HEK293 (cell line): ENCODE measurements at regions not wholly inside any gene's neighbourhood (a gene's known extent, or its start where the extent isn't known, plus 50 kb on each side); places are given as distances from the start of the nearest gene placed in this dataset.

Experiments
- CTCF ChIA-PET: fragments of 350-600 bp; formaldehyde crosslinking; extraction: SDS; loops from one replicate; lab custom pipeline; 2021; ENCODE audit warnings: antibody characterized with exemption; lab: Yijun Ruan, JAX
- POLR2A ChIA-PET: fragments of 300-600 bp; formaldehyde crosslinking; extraction: SDS; loops from one replicate; lab custom pipeline; 2020; ENCODE audit warnings: antibody characterized with exemption, inconsistent platforms; lab: Yijun Ruan, JAX
- H3K27ac ChIP-seq: fragments of 200-500 bp; sonication (Bioruptor generic); 2 replicates; pipeline ENCODE4 v1.5.1; 2014; ENCODE audit warnings: low read depth, low read length, control low read depth, inconsistent platforms; ENCODE audit errors: extremely low read depth
- H3K36me3 ChIP-seq, 2 experiments: fragments of 200-500 bp in 1 of 2; sonication (Bioruptor generic) in 1 of 2; 1 replicate in 1 of 2; 2 replicates in 1 of 2; pipeline ENCODE4 v1.5.1; 2014 to 2017; ENCODE audit warnings: inconsistent platforms in 2 of 2, low read length in 2 of 2; ENCODE audit not compliant: control insufficient read depth in 2 of 2, insufficient read depth in 1 of 2
- H3K4me1 ChIP-seq: fragments of 200-500 bp; sonication (Bioruptor generic); 2 replicates; pipeline ENCODE4 v1.5.1; 2014; ENCODE audit warnings: mild to moderate bottlenecking, low read length, inconsistent platforms; ENCODE audit not compliant: control insufficient read depth, insufficient read depth
- H3K4me3 ChIP-seq: 2 replicates; pipeline ENCODE4 v1.5.1; 2011; ENCODE audit warnings: low read depth, mild to moderate bottlenecking, control low read depth, low read length, moderate library complexity
- H3K9me3 ChIP-seq: fragments of 200-500 bp; sonication (Bioruptor generic); 2 replicates; pipeline ENCODE4 v1.5.1; 2014; ENCODE audit warnings: low read depth, low read length, inconsistent platforms; ENCODE audit not compliant: control insufficient read depth, insufficient read depth
- ATF2 ChIP-seq: fragments of 450-650 bp; formaldehyde crosslinking; IDR thresholded peaks from 2 replicates; pipeline ENCODE4 v1.5.1; 2016; ENCODE audit warnings: missing biosample characterization, missing genetic modification characterization, low read depth
- GLIS2 ChIP-seq: fragments of 450-650 bp; formaldehyde crosslinking; IDR thresholded peaks from 2 replicates; pipeline ENCODE4 v1.5.1; 2016; ENCODE audit warnings: missing biosample characterization, missing genetic modification characterization
- HIC1 ChIP-seq: fragments of 450-650 bp; formaldehyde crosslinking; IDR thresholded peaks from 2 replicates; pipeline ENCODE4 v1.5.1; 2016; ENCODE audit warnings: missing biosample characterization, missing genetic modification characterization
- HOXC10 ChIP-seq: sonication (generic); formaldehyde crosslinking; IDR thresholded peaks from 2 replicates; pipeline ENCODE4 v1.8.1; 2023; ENCODE audit warnings: mild to moderate bottlenecking, missing genetic modification reagents
- PBX3 ChIP-seq: sonication (generic); formaldehyde crosslinking; IDR thresholded peaks from 2 replicates; pipeline ENCODE4 v1.8.1; 2022; ENCODE audit warnings: mild to moderate bottlenecking, moderate library complexity, missing genetic modification reagents
- YY1 ChIP-seq: fragments of 450-650 bp; formaldehyde crosslinking; IDR thresholded peaks from 2 replicates; pipeline ENCODE4 v1.5.1; 2018; ENCODE audit warnings: missing biosample characterization, missing genetic modification characterization
- ZBTB20 ChIP-seq: fragments of 450-650 bp; formaldehyde crosslinking; IDR thresholded peaks from 2 replicates; pipeline ENCODE4 v1.5.1; 2016; ENCODE audit warnings: missing biosample characterization, missing genetic modification characterization
- ZBTB6 ChIP-seq: fragments of 450-650 bp; formaldehyde crosslinking; IDR thresholded peaks from 2 replicates; pipeline ENCODE4 v1.5.1; 2017; ENCODE audit warnings: missing biosample characterization, missing genetic modification characterization
- ZNF121 ChIP-seq: fragments of 450-650 bp; formaldehyde crosslinking; IDR thresholded peaks from 2 replicates; pipeline ENCODE4 v1.5.1; 2016; ENCODE audit warnings: missing biosample characterization, missing genetic modification characterization
- ZNF202 ChIP-seq: fragments of 450-650 bp; formaldehyde crosslinking; IDR thresholded peaks from 2 replicates; pipeline ENCODE4 v1.5.1; 2016; ENCODE audit warnings: missing biosample characterization, missing genetic modification characterization, borderline replicate concordance
- ZNF239 ChIP-seq: fragments of 450-650 bp; formaldehyde crosslinking; IDR thresholded peaks from 2 replicates; pipeline ENCODE4 v1.5.1; 2016; ENCODE audit warnings: missing biosample characterization, missing genetic modification characterization
- ZNF248 ChIP-seq: fragments of 450-650 bp; formaldehyde crosslinking; IDR thresholded peaks from 2 replicates; pipeline ENCODE4 v1.5.1; 2017; ENCODE audit warnings: missing biosample characterization, missing genetic modification characterization
- ZNF366 ChIP-seq: fragments of 450-650 bp; formaldehyde crosslinking; conservative IDR thresholded peaks from 2 replicates; pipeline ENCODE4 v1.5.1; 2016; ENCODE audit warnings: missing biosample characterization, missing genetic modification characterization
- ZNF514 ChIP-seq: fragments of 450-650 bp; formaldehyde crosslinking; IDR thresholded peaks from 2 replicates; pipeline ENCODE4 v1.5.1; 2016; ENCODE audit warnings: missing biosample characterization, missing genetic modification characterization
- ZNF555 ChIP-seq: fragments of 450-650 bp; formaldehyde crosslinking; conservative IDR thresholded peaks from 2 replicates; pipeline ENCODE4 v1.5.1; 2017; ENCODE audit warnings: missing biosample characterization, mild to moderate bottlenecking, missing genetic modification characterization, inconsistent platforms
- ZNF560 ChIP-seq: fragments of 450-650 bp; formaldehyde crosslinking; IDR thresholded peaks from 2 replicates; pipeline ENCODE4 v1.5.1; 2017; ENCODE audit warnings: missing biosample characterization, missing genetic modification characterization, borderline replicate concordance
- ZNF660 ChIP-seq: fragments of 450-650 bp; IDR thresholded peaks from 2 replicates; pipeline ENCODE4 v1.5.1; 2018; ENCODE audit warnings: missing biosample characterization, mild to moderate bottlenecking, missing genetic modification characterization
- ZNF664 ChIP-seq: fragments of 450-650 bp; formaldehyde crosslinking; IDR thresholded peaks from 2 replicates; pipeline ENCODE4 v1.5.1; 2016; ENCODE audit warnings: missing biosample characterization, missing genetic modification characterization
- ZNF670 ChIP-seq: fragments of 450-650 bp; formaldehyde crosslinking; IDR thresholded peaks from 2 replicates; pipeline ENCODE4 v1.5.1; 2016; ENCODE audit warnings: missing biosample characterization, missing genetic modification characterization, low read depth
- ZNF692 ChIP-seq: fragments of 450-650 bp; formaldehyde crosslinking; IDR thresholded peaks from 2 replicates; pipeline ENCODE4 v1.5.1; 2016; ENCODE audit warnings: missing biosample characterization, missing genetic modification characterization
- ZNF707 ChIP-seq: fragments of 450-650 bp; formaldehyde crosslinking; IDR thresholded peaks from 2 replicates; pipeline ENCODE4 v1.5.1; 2016; ENCODE audit warnings: missing biosample characterization, missing genetic modification characterization
- ZNF747 ChIP-seq: fragments of 450-650 bp; formaldehyde crosslinking; IDR thresholded peaks from 2 replicates; pipeline ENCODE4 v1.5.1; 2016; ENCODE audit warnings: missing biosample characterization, missing genetic modification characterization
- ZSCAN4 ChIP-seq: fragments of 450-650 bp; formaldehyde crosslinking; IDR thresholded peaks from 2 replicates; pipeline ENCODE4 v1.5.1; 2017; ENCODE audit warnings: missing biosample characterization, missing genetic modification characterization

- POLR2A ChIA-PET, result no interaction called here
- Histone ChIP-seq H3K4me1 (no peaks in the 10 kb centered on the region), H3K27ac (no peak overlapping the region), H3K9me3 (no peaks in the 10 kb centered on the region), H3K36me3 (no peaks in the 10 kb centered on the region), H3K4me3 (no peak overlapping the region)
- TF ChIP-seq ZNF707 (tag by site-specific recombination) (no peak), GLIS2 (tag by site-specific recombination) (no peak), ZNF366 (no peak), HIC1 (tag by site-specific recombination) (no peak)
- CTCF ChIA-PET, result interaction anchor here (0.7 kb wide), 2 partner anchors 19 to 31 kb away, joined by 3 to 4 read pairs; no protein-coding TSS in a partner anchor
Measured at GRCh38 chr20:54746796-54747195, 271.4 kb downstream of the DOK5 start.

- Histone ChIP-seq H3K27ac (no peak overlapping the region), H3K36me3 (no peaks in the 10 kb centered on the region), H3K4me3 (no peak overlapping the region), H3K9me3 (no peaks in the 10 kb centered on the region), H3K4me1 (no peaks in the 10 kb centered on the region)
- CTCF ChIA-PET, result no interaction called here
- POLR2A ChIA-PET, result no interaction called here
- no peak for TF ChIP-seq ZBTB20 (tag by site-specific recombination)
- no peak for TF ChIP-seq ZNF239 (tag by site-specific recombination)
- no peak for TF ChIP-seq ATF2 (tag by site-specific recombination)
- no peak for TF ChIP-seq ZNF202 (tag by site-specific recombination)
- TF ChIP-seq ZNF670, result no peak
- TF ChIP-seq ZNF692 (tag by site-specific recombination), result no peak
- no peak for TF ChIP-seq ZSCAN4 (tag by site-specific recombination)
Measured at GRCh38 chr20:54745780-54746179, 270.4 kb downstream of the DOK5 start.

GRCh38 chr20:54744097-54744496 lies 268.7 kb downstream of the DOK5 start:
- ChIA-PET CTCF (interaction anchor here (0.5 kb wide), 2 partner anchors 1083 to 1308 kb away, joined by 3 read pairs; no protein-coding TSS in a partner anchor), POLR2A (no interaction called here)
- H3K4me3 ChIP-seq, result no peak overlapping the region
- no peaks in the 10 kb centered on the region for H3K36me3 ChIP-seq
- H3K4me1 ChIP-seq, result no peaks in the 10 kb centered on the region
- no peaks in the 10 kb centered on the region for H3K9me3 ChIP-seq
- H3K27ac ChIP-seq, result no peak overlapping the region
- no peak for TF ChIP-seq ZNF514 (tag by site-specific recombination)
- TF ChIP-seq ZNF660 (tag by site-specific recombination), result no peak
- TF ChIP-seq ZBTB20 (tag by site-specific recombination), result no peak
- TF ChIP-seq ZNF670, result no peak
- TF ChIP-seq ZNF239 (tag by site-specific recombination), result no peak
- TF ChIP-seq ZNF560 (tag by site-specific recombination), result no peak
- no peak for TF ChIP-seq PBX3
- no peak for TF ChIP-seq YY1 (tag by site-specific recombination)
- no peak for TF ChIP-seq GLIS2 (tag by site-specific recombination)
- TF ChIP-seq HOXC10 (CRISPR knock-in tag), result no peak
- no peak for TF ChIP-seq ZBTB6
- TF ChIP-seq ZNF555 (tag by site-specific recombination), result no peak
- TF ChIP-seq ZNF248, result no peak
- TF ChIP-seq ZNF747 (tag by site-specific recombination), result no peak
- TF ChIP-seq ZNF121, result no peak
- TF ChIP-seq ZNF664 (tag by site-specific recombination), result no peak
